Stimulated activated CD8-positive, alpha-beta memory T cell treated with anti-CD3 and anti-CD28 coated beads, Interleukin-2, amount 100 ng/mL, for 1 hour (primary cell): ENCODE measurements at regions not wholly inside any gene's neighbourhood (a gene's known extent, or its start where the extent isn't known, plus 50 kb on each side); places are given as distances from the start of the nearest gene placed in this dataset.
"Not testable (repeated sequence)": the region's sequence is repeated elsewhere in the genome, so short reads cannot be mapped to it uniquely, and the experiment has no call there.

Experiments
- DNase-seq, 2 donors: peaks; one replicate each; pipeline ENCODE4 v3.0.0-alpha.2; 2020; ENCODE audit warnings: low read depth in 2 of 2

GRCh38 chr12:104906695-104907094 is 51.4 kb downstream of the SLC41A2 start:
- DNase-seq, result no peak

- DNase-seq, result not testable (repeated sequence)
Observed at GRCh38 chr12:104905446-104905845, 52.6 kb downstream of the SLC41A2 start.

GRCh38 chr12:104903648-104904423 is 54.3 kb downstream of the SLC41A2 start:
- no peak for DNase-seq

- no peak for DNase-seq
Observed at GRCh38 chr12:104902125-104902524, 56.0 kb downstream of the SLC41A2 start.

GRCh38 chr12:104896710-104897109 is 61.4 kb downstream of the SLC41A2 start:
- no peak for DNase-seq

- DNase-seq, result no peak
Observed at GRCh38 chr12:104896146-104896545, 61.9 kb downstream of the SLC41A2 start.

GRCh38 chr12:104895415-104895814 is 62.7 kb downstream of the SLC41A2 start:
- DNase-seq, result no peak

GRCh38 chr12:104890476-104891096 is 67.5 kb downstream of the SLC41A2 start:
- DNase-seq, result no peak

GRCh38 chr12:104889735-104890134 is 68.4 kb downstream of the SLC41A2 start:
- DNase-seq, result no peak

- no peak for DNase-seq
Observed at GRCh38 chr12:104888892-104889291, 69.2 kb downstream of the SLC41A2 start.

GRCh38 chr12:104888481-104888880 is 69.6 kb downstream of the SLC41A2 start:
- no peak for DNase-seq

GRCh38 chr12:104887452-104887851 is 70.6 kb downstream of the SLC41A2 start:
- no peak for DNase-seq

GRCh38 chr12:104886418-104887401 is 71.4 kb downstream of the SLC41A2 start:
- DNase-seq, result no peak

- DNase-seq, result not testable (repeated sequence)
Observed at GRCh38 chr12:104878858-104879257, 79.2 kb downstream of the SLC41A2 start.

GRCh38 chr12:104877103-104877705 is 80.9 kb downstream of the SLC41A2 start:
- peak in 1 of 2 donors; percentile 2 for DNase-seq

- DNase-seq, result no peak
Observed at GRCh38 chr12:104873374-104873773, 84.7 kb downstream of the SLC41A2 start.

- DNase-seq, result no peak
Observed at GRCh38 chr12:104870797-104871196, 87.3 kb downstream of the SLC41A2 start.

- no peak for DNase-seq
Observed at GRCh38 chr12:104866291-104866690, 91.8 kb downstream of the SLC41A2 start.

- no peak for DNase-seq
Observed at GRCh38 chr12:104865080-104865479, 93.0 kb downstream of the SLC41A2 start.

GRCh38 chr12:104864668-104865067 is 93.4 kb downstream of the SLC41A2 start:
- no peak for DNase-seq

- DNase-seq, result no peak
Observed at GRCh38 chr12:104863296-104863948, 94.7 kb downstream of the SLC41A2 start.
